ENCODE measurements at regions not wholly inside any gene's neighbourhood (a gene's known extent, or its start where the extent isn't known, plus 50 kb on each side); places are given as distances from the start of the nearest gene placed in this dataset.

DNA sequence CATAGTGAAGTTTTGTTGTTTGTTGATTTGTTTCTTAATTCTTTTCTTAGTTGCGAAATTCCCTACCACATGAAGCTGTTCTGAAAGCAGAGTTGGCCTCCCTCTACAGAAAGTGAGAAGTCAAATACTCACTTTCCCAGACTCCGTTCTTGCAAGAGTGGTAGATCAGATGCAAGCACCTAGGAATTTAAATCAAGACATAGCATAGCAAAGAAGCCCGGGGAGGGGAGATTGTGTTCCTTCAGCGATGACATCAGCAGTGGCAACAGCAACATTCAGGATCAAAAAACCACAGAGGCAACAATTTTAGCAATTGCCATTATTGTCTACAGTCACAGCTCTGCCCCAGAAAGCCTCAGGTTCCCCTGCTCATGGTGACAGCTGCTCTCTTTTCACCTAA lies 580.0 kb downstream of the RNF144A start:
- DNase-seq: no peak

DNA sequence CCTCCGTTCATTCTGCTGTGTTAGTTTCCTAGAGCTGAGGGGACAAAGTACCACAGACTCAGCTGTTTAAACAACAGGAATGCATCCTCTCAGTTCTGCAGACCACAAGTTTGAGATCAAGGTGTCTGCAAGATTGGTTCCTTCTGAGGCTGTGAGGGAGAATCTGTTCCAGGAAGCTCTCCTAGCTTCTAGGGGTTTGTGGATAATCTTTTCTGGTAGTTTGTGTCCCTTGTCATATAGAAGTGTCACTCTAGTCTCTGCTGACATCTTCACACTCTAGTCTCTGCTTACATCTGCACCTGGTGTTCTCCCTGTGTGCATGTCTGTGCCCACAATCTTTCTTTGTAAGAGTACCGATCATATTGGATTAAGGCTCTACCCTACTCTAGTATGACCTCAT lies 581.8 kb downstream of the RNF144A start:
- H3K9me2 ChIP-seq (replicated peaks; ENCODE audit: insufficient read depth, low read length): no peaks in the 10 kb centered on the region
- no peak overlapping the region for H3K27ac ChIP-seq (ENCODE audit: low read length)
- H4K20me1 ChIP-seq (ENCODE audit: insufficient read depth, low read depth, low read length): no peaks in the 10 kb centered on the region
- H3K4me1 ChIP-seq (ENCODE audit: low read length): no peaks in the 10 kb centered on the region
- H3K9ac ChIP-seq (ENCODE audit: low read length): no peak overlapping the region
- H3K4me3 ChIP-seq (ENCODE audit: low read length): no peak overlapping the region
- no peaks in the 10 kb centered on the region for H3K27me3 ChIP-seq (ENCODE audit: low read length)
- no peak overlapping the region for H2AFZ ChIP-seq (ENCODE audit: low read length)
- no peak for DNase-seq
- H3K4me2 ChIP-seq (ENCODE audit: low read depth, low read length, poor library complexity, severe bottlenecking): no peak overlapping the region
- no peaks in the 10 kb centered on the region for H3K79me2 ChIP-seq (ENCODE audit: low read length)
- no peaks in the 10 kb centered on the region for H3K36me3 ChIP-seq (ENCODE audit: insufficient read depth, low read length)
- H3K9me3 ChIP-seq (ENCODE audit: low read length): no peaks in the 10 kb centered on the region

More for the DNA sequence above, 580.0 kb downstream of the RNF144A start:
- no peak overlapping the region for H2AFZ ChIP-seq (ENCODE audit: low read length)
- no peaks in the 10 kb centered on the region for H3K36me3 ChIP-seq (ENCODE audit: insufficient read depth, low read length)
- no peak overlapping the region for H3K27ac ChIP-seq (ENCODE audit: low read length)
- no peaks in the 10 kb centered on the region for H3K9me2 ChIP-seq (replicated peaks; ENCODE audit: insufficient read depth, low read length)
- H3K4me3 ChIP-seq (ENCODE audit: low read length): no peak overlapping the region
- no peaks in the 10 kb centered on the region for H4K20me1 ChIP-seq (ENCODE audit: insufficient read depth, low read depth, low read length)
- H3K9me3 ChIP-seq (ENCODE audit: low read length): no peaks in the 10 kb centered on the region
- H3K9ac ChIP-seq (ENCODE audit: low read length): no peak overlapping the region
- no peaks in the 10 kb centered on the region for H3K79me2 ChIP-seq (ENCODE audit: low read length)
- no peaks in the 10 kb centered on the region for H3K4me1 ChIP-seq (ENCODE audit: low read length)
- no peak overlapping the region for H3K4me2 ChIP-seq (ENCODE audit: low read depth, low read length, poor library complexity, severe bottlenecking)
- no peaks in the 10 kb centered on the region for H3K27me3 ChIP-seq (ENCODE audit: low read length)

DNA sequence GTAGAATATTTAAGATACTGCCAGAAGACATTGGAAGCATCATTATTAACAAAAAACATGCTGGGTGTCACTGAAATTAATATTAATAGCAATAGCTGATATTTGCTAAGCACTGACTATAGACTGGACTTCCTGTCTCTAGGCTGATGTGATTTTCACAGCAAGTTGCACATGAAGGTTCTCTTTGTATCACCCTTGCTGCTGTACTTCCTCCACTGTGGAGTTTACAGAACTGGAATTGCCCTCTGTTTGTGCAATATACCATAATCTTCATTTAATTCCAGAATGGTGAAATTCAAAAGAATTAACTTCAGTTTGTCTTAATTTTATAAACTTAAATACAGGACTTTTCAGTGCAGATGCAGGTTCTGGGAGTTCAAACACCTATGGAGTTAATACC lies 585.1 kb downstream of the RNF144A start:
- Histone ChIP-seq H4K20me1 (ENCODE audit: insufficient read depth, low read depth, low read length) (no peaks in the 10 kb centered on the region), H3K9me2 (replicated peaks; ENCODE audit: insufficient read depth, low read length) (no peaks in the 10 kb centered on the region), H3K79me2 (ENCODE audit: low read length) (no peaks in the 10 kb centered on the region), H3K27ac (ENCODE audit: low read length) (no peak overlapping the region), H3K4me3 (ENCODE audit: low read length) (no peak overlapping the region), H3K9me3 (ENCODE audit: low read length) (no peaks in the 10 kb centered on the region), H2AFZ (ENCODE audit: low read length) (no peak overlapping the region), H3K27me3 (ENCODE audit: low read length) (no peaks in the 10 kb centered on the region), H3K4me2 (ENCODE audit: low read depth, low read length, poor library complexity, severe bottlenecking) (no peak overlapping the region), H3K9ac (ENCODE audit: low read length) (no peak overlapping the region), H3K36me3 (ENCODE audit: insufficient read depth, low read length) (no peaks in the 10 kb centered on the region), H3K4me1 (ENCODE audit: low read length) (no peaks in the 10 kb centered on the region)
- DNase-seq: no peak

- H3K27ac ChIP-seq (ENCODE audit: low read length): no peak overlapping the region
- no peak for DNase-seq
- H3K4me1 ChIP-seq (ENCODE audit: low read length): no peaks in the 10 kb centered on the region
Observed at GRCh38 chr2:7508296-7508943, 591.2 kb downstream of the RNF144A start.

GRCh38 chr2:7510353-7510752 lies 593.1 kb downstream of the RNF144A start:
- no peaks in the 10 kb centered on the region for H3K9me3 ChIP-seq (ENCODE audit: low read length)
- peak; percentile 54 for DNase-seq
- no peak overlapping the region for H3K9ac ChIP-seq (ENCODE audit: low read length)
- H3K4me3 ChIP-seq (ENCODE audit: low read length): no peak overlapping the region
- no peak overlapping the region for H2AFZ ChIP-seq (ENCODE audit: low read length)
- no peaks in the 10 kb centered on the region for H3K79me2 ChIP-seq (ENCODE audit: low read length)
- H3K36me3 ChIP-seq (ENCODE audit: insufficient read depth, low read length): no peaks in the 10 kb centered on the region
- H3K9me2 ChIP-seq (replicated peaks; ENCODE audit: insufficient read depth, low read length): no peaks in the 10 kb centered on the region
- H3K27ac ChIP-seq (ENCODE audit: low read length): no peak overlapping the region
- H3K4me2 ChIP-seq (ENCODE audit: low read depth, low read length, poor library complexity, severe bottlenecking): no peak overlapping the region
- no peaks in the 10 kb centered on the region for H3K4me1 ChIP-seq (ENCODE audit: low read length)
- H4K20me1 ChIP-seq (ENCODE audit: insufficient read depth, low read depth, low read length): no peaks in the 10 kb centered on the region
- no peaks in the 10 kb centered on the region for H3K27me3 ChIP-seq (ENCODE audit: low read length)

More at GRCh38 chr2:7508296-7508943, 591.2 kb downstream of the RNF144A start:
- Histone ChIP-seq H3K27me3 (ENCODE audit: low read length) (no peaks in the 10 kb centered on the region), H3K4me3 (ENCODE audit: low read length) (no peak overlapping the region), H3K79me2 (ENCODE audit: low read length) (no peaks in the 10 kb centered on the region), H3K9me3 (ENCODE audit: low read length) (no peaks in the 10 kb centered on the region), H2AFZ (ENCODE audit: low read length) (no peak overlapping the region), H3K9ac (ENCODE audit: low read length) (no peak overlapping the region), H3K9me2 (replicated peaks; ENCODE audit: insufficient read depth, low read length) (no peaks in the 10 kb centered on the region), H3K36me3 (ENCODE audit: insufficient read depth, low read length) (no peaks in the 10 kb centered on the region), H3K4me2 (ENCODE audit: low read depth, low read length, poor library complexity, severe bottlenecking) (no peak overlapping the region), H4K20me1 (ENCODE audit: insufficient read depth, low read depth, low read length) (no peaks in the 10 kb centered on the region)

DNA sequence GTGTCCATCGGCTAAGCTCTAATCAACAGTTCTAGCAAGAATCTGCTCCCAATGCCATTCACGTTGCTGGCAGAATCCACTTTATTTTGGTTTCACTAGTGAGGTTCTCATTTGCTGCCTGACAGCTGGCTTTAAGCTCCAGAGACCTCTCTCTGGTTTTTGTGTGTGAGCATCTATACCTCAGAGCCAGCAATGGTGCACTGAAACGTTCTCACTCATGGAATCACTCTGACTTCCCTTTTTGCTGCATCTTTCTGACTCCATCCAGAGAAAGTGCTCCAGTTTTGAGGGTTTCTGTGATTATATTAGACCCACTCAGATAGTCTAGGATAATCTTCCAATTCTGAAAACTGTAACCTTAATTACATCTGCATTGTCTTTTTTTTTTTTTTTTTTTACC lies 596.6 kb downstream of the RNF144A start:
- Histone ChIP-seq H3K79me2 (ENCODE audit: low read length) (no peaks in the 10 kb centered on the region), H4K20me1 (ENCODE audit: insufficient read depth, low read depth, low read length) (no peaks in the 10 kb centered on the region), H3K4me2 (ENCODE audit: low read depth, low read length, poor library complexity, severe bottlenecking) (no peak overlapping the region), H3K27me3 (ENCODE audit: low read length) (no peaks in the 10 kb centered on the region), H3K9me3 (ENCODE audit: low read length) (no peaks in the 10 kb centered on the region), H3K9ac (ENCODE audit: low read length) (no peak overlapping the region), H3K9me2 (replicated peaks; ENCODE audit: insufficient read depth, low read length) (no peaks in the 10 kb centered on the region), H3K4me3 (ENCODE audit: low read length) (no peak overlapping the region), H3K27ac (ENCODE audit: low read length) (no peak overlapping the region), H3K36me3 (ENCODE audit: insufficient read depth, low read length) (no peaks in the 10 kb centered on the region), H3K4me1 (ENCODE audit: low read length) (no peaks in the 10 kb centered on the region; the same call in 1 of the 2 replicates), H2AFZ (ENCODE audit: low read length) (no peak overlapping the region)
- no peak for DNase-seq

- Histone ChIP-seq H3K27me3 (ENCODE audit: low read length) (no peaks in the 10 kb centered on the region), H3K9ac (ENCODE audit: low read length) (no peak overlapping the region), H3K4me1 (ENCODE audit: low read length) (no peaks in the 10 kb centered on the region; the same call in 1 of the 2 replicates), H3K9me2 (replicated peaks; ENCODE audit: insufficient read depth, low read length) (no peaks in the 10 kb centered on the region), H3K4me2 (ENCODE audit: low read depth, low read length, poor library complexity, severe bottlenecking) (no peak overlapping the region), H3K9me3 (ENCODE audit: low read length) (no peaks in the 10 kb centered on the region), H2AFZ (ENCODE audit: low read length) (no peak overlapping the region), H3K36me3 (ENCODE audit: insufficient read depth, low read length) (no peaks in the 10 kb centered on the region), H3K79me2 (ENCODE audit: low read length) (no peaks in the 10 kb centered on the region), H3K4me3 (ENCODE audit: low read length) (no peak overlapping the region), H4K20me1 (ENCODE audit: insufficient read depth, low read depth, low read length) (no peaks in the 10 kb centered on the region), H3K27ac (ENCODE audit: low read length) (no peak overlapping the region)
- no peak for DNase-seq
Observed at GRCh38 chr2:7515327-7515726, 598.1 kb downstream of the RNF144A start.

- Histone ChIP-seq H4K20me1 (ENCODE audit: insufficient read depth, low read depth, low read length) (no peaks in the 10 kb centered on the region), H3K9ac (ENCODE audit: low read length) (no peak overlapping the region), H3K4me2 (ENCODE audit: low read depth, low read length, poor library complexity, severe bottlenecking) (no peak overlapping the region), H3K79me2 (ENCODE audit: low read length) (no peaks in the 10 kb centered on the region), H3K36me3 (ENCODE audit: insufficient read depth, low read length) (no peaks in the 10 kb centered on the region), H3K9me3 (ENCODE audit: low read length) (no peaks in the 10 kb centered on the region), H3K4me1 (ENCODE audit: low read length) (no peaks in the 10 kb centered on the region; the same call in 1 of the 2 replicates), H3K4me3 (ENCODE audit: low read length) (no peak overlapping the region), H2AFZ (ENCODE audit: low read length) (no peak overlapping the region), H3K9me2 (replicated peaks; ENCODE audit: insufficient read depth, low read length) (no peaks in the 10 kb centered on the region), H3K27me3 (ENCODE audit: low read length) (no peaks in the 10 kb centered on the region), H3K27ac (ENCODE audit: low read length) (no peak overlapping the region)
- DNase-seq: no peak
Observed at GRCh38 chr2:7516484-7517063, 599.4 kb downstream of the RNF144A start.

Data from Karpas-422 (cell line).